Panc1 (cell line): ENCODE measurements at regions not wholly inside any gene's neighbourhood (a gene's known extent, or its start where the extent isn't known, plus 50 kb on each side); places are given as distances from the start of the nearest gene placed in this dataset.

Source experiments
- CTCF ChIP-seq: fragments of 450-650 bp; IDR thresholded peaks from 2 replicates; pipeline ENCODE4 v1.5.1; 2017; ENCODE audit warnings: mild to moderate bottlenecking
- POLR2AphosphoS5 ChIP-seq: IDR thresholded peaks from 2 replicates; pipeline ENCODE4 v1.6.1; 2012; ENCODE audit warnings: mild to moderate bottlenecking, low read depth, low read length, moderate library complexity
- SIN3A ChIP-seq: IDR thresholded peaks from 2 replicates; pipeline ENCODE4 v1.6.1; 2012; ENCODE audit warnings: low read depth, mild to moderate bottlenecking, low read length, moderate library complexity, borderline replicate concordance; ENCODE audit not compliant: insufficient read depth
- TF ChIP-seq, protein P1 (sequence below), 2 experiments: IDR thresholded peaks; 2 replicates each; pipeline ENCODE4 v1.6.1; 2011 to 2012; ENCODE audit warnings: low read depth in 2 of 2, control low read depth in 1 of 2, low read length in 1 of 2, mild to moderate bottlenecking in 1 of 2, moderate library complexity in 1 of 2; ENCODE audit not compliant: insufficient read depth in 1 of 2

- no peak for TF ChIP-seq CTCF
- TF ChIP-seq, protein P1, sequence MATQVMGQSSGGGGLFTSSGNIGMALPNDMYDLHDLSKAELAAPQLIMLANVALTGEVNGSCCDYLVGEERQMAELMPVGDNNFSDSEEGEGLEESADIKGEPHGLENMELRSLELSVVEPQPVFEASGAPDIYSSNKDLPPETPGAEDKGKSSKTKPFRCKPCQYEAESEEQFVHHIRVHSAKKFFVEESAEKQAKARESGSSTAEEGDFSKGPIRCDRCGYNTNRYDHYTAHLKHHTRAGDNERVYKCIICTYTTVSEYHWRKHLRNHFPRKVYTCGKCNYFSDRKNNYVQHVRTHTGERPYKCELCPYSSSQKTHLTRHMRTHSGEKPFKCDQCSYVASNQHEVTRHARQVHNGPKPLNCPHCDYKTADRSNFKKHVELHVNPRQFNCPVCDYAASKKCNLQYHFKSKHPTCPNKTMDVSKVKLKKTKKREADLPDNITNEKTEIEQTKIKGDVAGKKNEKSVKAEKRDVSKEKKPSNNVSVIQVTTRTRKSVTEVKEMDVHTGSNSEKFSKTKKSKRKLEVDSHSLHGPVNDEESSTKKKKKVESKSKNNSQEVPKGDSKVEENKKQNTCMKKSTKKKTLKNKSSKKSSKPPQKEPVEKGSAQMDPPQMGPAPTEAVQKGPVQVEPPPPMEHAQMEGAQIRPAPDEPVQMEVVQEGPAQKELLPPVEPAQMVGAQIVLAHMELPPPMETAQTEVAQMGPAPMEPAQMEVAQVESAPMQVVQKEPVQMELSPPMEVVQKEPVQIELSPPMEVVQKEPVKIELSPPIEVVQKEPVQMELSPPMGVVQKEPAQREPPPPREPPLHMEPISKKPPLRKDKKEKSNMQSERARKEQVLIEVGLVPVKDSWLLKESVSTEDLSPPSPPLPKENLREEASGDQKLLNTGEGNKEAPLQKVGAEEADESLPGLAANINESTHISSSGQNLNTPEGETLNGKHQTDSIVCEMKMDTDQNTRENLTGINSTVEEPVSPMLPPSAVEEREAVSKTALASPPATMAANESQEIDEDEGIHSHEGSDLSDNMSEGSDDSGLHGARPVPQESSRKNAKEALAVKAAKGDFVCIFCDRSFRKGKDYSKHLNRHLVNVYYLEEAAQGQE (IDR thresholded peaks at IDR 0.05; ENCODE audit: insufficient read depth in 1 of 2, low read depth in 2 of 2, low read length in 1 of 2), result no peak
- no peak for TF ChIP-seq POLR2AphosphoS5
- no peak for TF ChIP-seq SIN3A
These were observed 268.6 kb upstream of the CRY1 start for GRCh38 chr12:107361970-107362369.
